WERI-Rb-1 (cell line): ENCODE measurements at regions not wholly inside any gene's neighbourhood (a gene's known extent, or its start where the extent isn't known, plus 50 kb on each side); places are given as distances from the start of the nearest gene placed in this dataset.
A peak's percentile ranks its signal among the peaks of the same experiment; 100 is the strongest.

Experiments used
- DNase-seq: peaks from one replicate; pipeline ENCODE4 v3.0.0-alpha.2; 2020
- H3K27ac ChIP-seq: fragments of 250-450 bp; sonication (Bioruptor Pico); 2 replicates; pipeline ENCODE4 v1.5.1; 2020; ENCODE audit warnings: mild to moderate bottlenecking, moderate library complexity
- H3K27me3 ChIP-seq: fragments of 250-450 bp; sonication (Bioruptor Pico); 2 replicates; pipeline ENCODE4 v1.5.1; 2021; ENCODE audit warnings: mild to moderate bottlenecking, low read depth, moderate library complexity; ENCODE audit not compliant: insufficient read depth, severe bottlenecking
- H3K36me3 ChIP-seq: fragments of 250-450 bp; sonication (Bioruptor Pico); 2 replicates; pipeline ENCODE4 v1.5.1; 2020; ENCODE audit warnings: mild to moderate bottlenecking, moderate library complexity
- H3K4me3 ChIP-seq: 2 replicates; pipeline ENCODE4 v1.5.1; 2011; ENCODE audit warnings: low read depth, mild to moderate bottlenecking, control low read depth, low read length
- H3K9me3 ChIP-seq: fragments of 250-450 bp; sonication (Bioruptor Pico); 2 replicates; pipeline ENCODE4 v1.5.1; 2021; ENCODE audit warnings: mild to moderate bottlenecking, moderate library complexity; ENCODE audit not compliant: severe bottlenecking
- CTCF ChIP-seq: IDR thresholded peaks from 2 replicates; pipeline ENCODE4 v1.5.1; 2011; ENCODE audit warnings: low read depth, mild to moderate bottlenecking, control low read depth, inconsistent platforms, low read length

DNA sequence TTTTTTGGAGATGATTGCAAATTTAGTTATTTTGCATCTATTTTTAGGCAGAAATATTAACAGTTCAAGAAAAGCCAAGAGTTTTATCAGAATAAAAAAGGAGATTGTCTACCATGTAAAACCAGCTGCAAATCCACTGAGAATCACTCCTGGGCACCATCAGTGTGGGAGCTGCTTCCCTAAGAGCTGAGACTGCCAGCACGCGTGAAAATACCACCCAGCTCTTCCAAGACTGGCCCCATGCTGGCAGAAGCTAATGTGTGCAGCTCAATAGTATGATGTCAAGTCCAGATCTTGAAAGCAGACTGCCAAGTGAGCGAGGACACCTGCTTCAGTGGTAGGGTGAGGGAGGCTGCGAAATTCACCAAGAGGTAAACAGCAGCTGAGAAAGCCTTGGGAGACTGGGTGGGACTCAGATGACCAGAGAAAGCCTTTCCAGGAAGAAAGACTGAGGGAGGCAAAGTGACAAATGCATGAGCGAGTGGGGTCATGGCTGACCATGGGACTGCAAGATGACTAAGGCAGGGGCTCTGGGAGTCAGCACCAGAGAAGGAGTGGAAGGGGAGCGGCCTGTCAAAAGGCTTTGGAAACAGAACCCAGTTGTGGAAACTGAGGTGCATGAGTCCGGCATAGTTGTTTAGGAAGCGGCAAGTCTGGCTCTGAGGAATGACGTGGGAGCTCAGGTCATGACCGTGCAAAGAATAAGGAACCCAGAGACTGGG, 200.9 kb downstream of the GADD45G start:
- H3K36me3 ChIP-seq = no peaks in the 10 kb centered on the region
- H3K4me3 ChIP-seq = no peak overlapping the region
- no peak for DNase-seq
- no peak for TF ChIP-seq CTCF
- no peak overlapping the region for H3K27ac ChIP-seq
- H3K9me3 ChIP-seq = no peaks in the 10 kb centered on the region
- no peaks in the 10 kb centered on the region for H3K27me3 ChIP-seq

GRCh38 chr9:89806371-89807100, 201.7 kb downstream of the GADD45G start:
- Histone ChIP-seq H3K27ac (no peak overlapping the region), H3K27me3 (no peaks in the 10 kb centered on the region), H3K36me3 (no peaks in the 10 kb centered on the region), H3K4me3 (no peak overlapping the region), H3K9me3 (no peaks in the 10 kb centered on the region)
- no peak for TF ChIP-seq CTCF
- DNase-seq = no peak

- Histone ChIP-seq H3K36me3 (no peaks in the 10 kb centered on the region), H3K27me3 (no peaks in the 10 kb centered on the region), H3K27ac (no peak overlapping the region), H3K4me3 (no peak overlapping the region), H3K9me3 (no peaks in the 10 kb centered on the region)
- DNase-seq = no peak
- TF ChIP-seq CTCF = no peak
Observed at GRCh38 chr9:89807101-89807395, 202.2 kb downstream of the GADD45G start.

DNA sequence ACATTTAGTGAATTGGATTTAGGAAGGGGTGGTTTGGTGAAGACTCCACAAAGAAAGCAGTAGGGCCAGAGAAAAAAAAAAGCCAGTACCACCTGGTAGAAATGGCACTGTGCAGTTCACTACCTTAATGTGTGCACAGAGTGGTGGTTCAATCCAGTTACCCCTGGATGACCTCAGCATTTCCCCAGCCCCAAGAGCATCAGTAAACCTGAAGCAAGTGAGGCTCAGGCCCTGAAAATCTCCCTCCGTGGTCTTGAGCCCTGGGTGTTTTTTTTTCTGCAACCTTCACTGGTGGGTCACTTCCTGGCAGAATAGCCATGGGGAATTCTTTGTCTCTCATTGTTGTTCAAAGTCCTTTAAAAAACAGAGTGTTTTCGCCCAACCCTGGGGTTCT, 202.9 kb downstream of the GADD45G start:
- Histone ChIP-seq H3K36me3 (no peaks in the 10 kb centered on the region), H3K27ac (no peak overlapping the region; the same call in 1 of the 2 replicates), H3K4me3 (no peak overlapping the region), H3K9me3 (no peaks in the 10 kb centered on the region), H3K27me3 (no peaks in the 10 kb centered on the region)
- DNase-seq = no peak
- TF ChIP-seq CTCF = no peak

DNA sequence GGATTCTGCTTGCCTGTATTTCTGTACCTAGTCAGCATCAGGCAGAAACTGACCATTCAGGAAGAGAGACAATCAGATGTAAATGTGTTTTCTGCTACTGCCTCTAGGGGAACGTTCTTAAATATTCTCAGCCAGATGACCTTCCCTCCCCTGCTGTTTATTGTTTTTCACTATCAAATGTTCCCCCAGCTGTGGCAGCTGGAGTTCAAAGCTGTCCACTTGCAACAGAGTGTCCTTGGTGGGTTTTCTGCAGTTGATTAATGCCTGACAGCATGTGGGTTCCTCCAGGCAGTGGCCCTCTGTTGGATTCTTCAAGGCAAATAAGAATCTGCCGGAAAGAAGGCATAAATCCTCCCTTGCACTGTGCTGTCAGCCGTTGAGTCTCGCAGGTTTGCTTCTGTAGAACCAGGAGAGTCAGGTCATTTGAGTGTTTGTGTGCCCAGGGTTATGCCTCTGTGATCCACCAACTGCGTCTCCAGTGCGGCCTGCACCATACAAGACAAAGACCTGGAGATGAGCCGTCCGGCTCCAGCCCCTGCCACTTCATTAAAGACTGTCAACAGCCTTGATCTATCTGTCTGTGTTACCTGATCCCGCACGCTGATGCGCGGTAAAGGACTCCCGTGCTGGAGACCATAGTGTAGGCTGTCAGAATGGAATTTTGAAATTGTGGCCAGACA, 203.4 kb downstream of the GADD45G start:
- no peaks in the 10 kb centered on the region for H3K27me3 ChIP-seq
- TF ChIP-seq CTCF = peak; percentile 36
- peak; percentile 36 for DNase-seq
- H3K9me3 ChIP-seq = no peaks in the 10 kb centered on the region
- H3K4me3 ChIP-seq = no peak overlapping the region
- no peaks in the 10 kb centered on the region for H3K36me3 ChIP-seq
- peak overlapping the region; percentile 25; the same call in 1 of the 2 replicates for H3K27ac ChIP-seq
